ENCODE measurements at regions not wholly inside any gene's neighbourhood (a gene's known extent, or its start where the extent isn't known, plus 50 kb on each side); places are given as distances from the start of the nearest gene placed in this dataset.

GRCh38 chr6:112429226-112429625 lies 82.1 kb downstream of the RFPL4B start:
- TF ChIP-seq CTCF (IDR thresholded peaks at IDR 0.05; ENCODE audit: low read depth, low read length) (no peak), POLR2A (IDR thresholded peaks at IDR 0.05; ENCODE audit: extremely low read depth, insufficient read length) (no peak)

Measured in NB4 (cell line).